Karpas-422 (cell line): ENCODE measurements at regions not wholly inside any gene's neighbourhood (a gene's known extent, or its start where the extent isn't known, plus 50 kb on each side); places are given as distances from the start of the nearest gene placed in this dataset.

Experiments
- DNase-seq: peaks from one replicate; pipeline ENCODE4 v3.0.0-alpha.2; 2015
- H2AFZ ChIP-seq: fragments of 200-600 bp; sonication (generic); 2 replicates; pipeline ENCODE4 v1.6.1; 2014; ENCODE audit warnings: antibody characterized with exemption, low read length, mixed read lengths
- H3K27ac ChIP-seq: fragments of 200-600 bp; sonication (generic); 2 replicates; pipeline ENCODE4 v1.5.1; 2014; ENCODE audit warnings: mild to moderate bottlenecking, low read length, moderate library complexity
- H3K27me3 ChIP-seq: fragments of 200-600 bp; sonication (generic); 2 replicates; pipeline ENCODE4 v1.6.1; 2014; ENCODE audit warnings: low read length, mixed read lengths
- H3K36me3 ChIP-seq: fragments of 200-600 bp; sonication (generic); 2 replicates; pipeline ENCODE4 v1.6.1; 2014; ENCODE audit warnings: low read length, mixed read lengths; ENCODE audit not compliant: insufficient read depth
- H3K4me1 ChIP-seq: fragments of 200-600 bp; sonication (generic); 2 replicates; pipeline ENCODE4 v1.6.1; 2014; ENCODE audit warnings: mild to moderate bottlenecking, low read length, mixed read lengths
- H3K4me2 ChIP-seq: fragments of 200-600 bp; sonication (generic); 2 replicates; pipeline ENCODE4 v1.6.1; 2014; ENCODE audit warnings: low read length, low read depth, mild to moderate bottlenecking; ENCODE audit not compliant: poor library complexity, severe bottlenecking
- H3K4me3 ChIP-seq: fragments of 200-600 bp; sonication (generic); 2 replicates; pipeline ENCODE4 v1.5.1; 2014; ENCODE audit warnings: mild to moderate bottlenecking, antibody characterized with exemption, low read length, mixed read lengths
- H3K79me2 ChIP-seq: fragments of 200-600 bp; sonication (generic); 2 replicates; pipeline ENCODE4 v1.6.1; 2014; ENCODE audit warnings: mild to moderate bottlenecking, low read length, mixed read lengths
- H3K9ac ChIP-seq: fragments of 200-600 bp; sonication (generic); 2 replicates; pipeline ENCODE4 v1.6.0; 2014; ENCODE audit warnings: low read length
- H3K9me2 ChIP-seq: fragments of 200-600 bp; sonication (generic), shearing (Covaris generic); replicated peaks from 2 replicates; pipeline ENCODE4 v1.6.0; 2014; ENCODE audit warnings: mild to moderate bottlenecking, low read length, moderate library complexity; ENCODE audit not compliant: insufficient read depth
- H3K9me3 ChIP-seq: fragments of 300-700, 200-600 bp; sonication (generic); 2 replicates; pipeline ENCODE4 v1.6.1; 2014; ENCODE audit warnings: low read length, mixed read lengths
- H4K20me1 ChIP-seq: fragments of 200-600 bp; sonication (generic); 2 replicates; pipeline ENCODE4 v1.6.1; 2014; ENCODE audit warnings: mild to moderate bottlenecking, antibody characterized with exemption, low read length, low read depth; ENCODE audit not compliant: insufficient read depth

GRCh38 chr6:23395381-23395780 is 730.6 kb upstream of the NRSN1 start:
- Histone ChIP-seq H3K36me3 (no peaks in the 10 kb centered on the region), H3K4me2 (no peak overlapping the region), H4K20me1 (no peaks in the 10 kb centered on the region), H3K9ac (no peak overlapping the region), H3K27me3 (no peaks in the 10 kb centered on the region), H3K9me2 (no peaks in the 10 kb centered on the region), H3K79me2 (no peaks in the 10 kb centered on the region), H3K4me1 (no peaks in the 10 kb centered on the region), H3K4me3 (no peak overlapping the region), H3K27ac (no peak overlapping the region), H2AFZ (no peak overlapping the region), H3K9me3 (no peaks in the 10 kb centered on the region; the same call in 1 of the 2 replicates)
- DNase-seq = no peak

- H3K36me3 ChIP-seq = no peaks in the 10 kb centered on the region
- H3K4me1 ChIP-seq = no peaks in the 10 kb centered on the region
- no peak for DNase-seq
- H2AFZ ChIP-seq = no peak overlapping the region
- H4K20me1 ChIP-seq = no peaks in the 10 kb centered on the region
- no peak overlapping the region for H3K27ac ChIP-seq
- H3K9me3 ChIP-seq = no peaks in the 10 kb centered on the region; the same call in 1 of the 2 replicates
- no peak overlapping the region for H3K4me3 ChIP-seq
- H3K9ac ChIP-seq = no peak overlapping the region
- no peaks in the 10 kb centered on the region for H3K79me2 ChIP-seq
- H3K4me2 ChIP-seq = no peak overlapping the region
- no peaks in the 10 kb centered on the region for H3K9me2 ChIP-seq
- no peaks in the 10 kb centered on the region for H3K27me3 ChIP-seq
Observed at GRCh38 chr6:23396949-23397348, 729.1 kb upstream of the NRSN1 start.

- H3K27ac ChIP-seq = no peak overlapping the region
Observed at GRCh38 chr6:23403460-23403859, 722.6 kb upstream of the NRSN1 start.

GRCh38 chr6:23409531-23409930 is 716.5 kb upstream of the NRSN1 start:
- H3K4me2 ChIP-seq = no peak overlapping the region
- H3K79me2 ChIP-seq = no peaks in the 10 kb centered on the region
- no peak overlapping the region for H2AFZ ChIP-seq
- H3K36me3 ChIP-seq = no peaks in the 10 kb centered on the region
- H3K4me1 ChIP-seq = no peaks in the 10 kb centered on the region
- H3K9ac ChIP-seq = no peak overlapping the region
- no peaks in the 10 kb centered on the region for H3K27me3 ChIP-seq
- no peaks in the 10 kb centered on the region for H4K20me1 ChIP-seq
- no peaks in the 10 kb centered on the region for H3K9me2 ChIP-seq
- H3K4me3 ChIP-seq = no peak overlapping the region
- no peak for DNase-seq
- H3K27ac ChIP-seq = no peak overlapping the region
- H3K9me3 ChIP-seq = no peaks in the 10 kb centered on the region

More at GRCh38 chr6:23403460-23403859, 722.6 kb upstream of the NRSN1 start:
- Histone ChIP-seq H3K27me3 (no peaks in the 10 kb centered on the region), H3K9me2 (no peaks in the 10 kb centered on the region), H3K9me3 (no peaks in the 10 kb centered on the region; the same call in 1 of the 2 replicates), H3K9ac (no peak overlapping the region), H2AFZ (no peak overlapping the region), H3K4me1 (no peaks in the 10 kb centered on the region), H3K4me2 (no peak overlapping the region), H4K20me1 (no peaks in the 10 kb centered on the region), H3K36me3 (no peaks in the 10 kb centered on the region), H3K4me3 (no peak overlapping the region), H3K79me2 (no peaks in the 10 kb centered on the region)
- DNase-seq = no peak

- Histone ChIP-seq H3K4me3 (no peak overlapping the region), H3K4me2 (no peak overlapping the region), H3K27me3 (no peaks in the 10 kb centered on the region), H3K9me3 (no peaks in the 10 kb centered on the region), H2AFZ (no peak overlapping the region), H3K36me3 (no peaks in the 10 kb centered on the region), H3K4me1 (no peaks in the 10 kb centered on the region), H3K9me2 (no peaks in the 10 kb centered on the region), H3K9ac (no peak overlapping the region), H4K20me1 (no peaks in the 10 kb centered on the region), H3K27ac (no peak overlapping the region), H3K79me2 (no peaks in the 10 kb centered on the region)
- no peak for DNase-seq
Observed at GRCh38 chr6:23410439-23410838, 715.6 kb upstream of the NRSN1 start.

- no peak overlapping the region for H3K27ac ChIP-seq
- H3K4me1 ChIP-seq = no peaks in the 10 kb centered on the region
- no peak overlapping the region for H2AFZ ChIP-seq
- no peaks in the 10 kb centered on the region for H3K9me3 ChIP-seq
- H3K36me3 ChIP-seq = no peaks in the 10 kb centered on the region
- DNase-seq = no peak
- no peaks in the 10 kb centered on the region for H4K20me1 ChIP-seq
- H3K4me3 ChIP-seq = no peak overlapping the region
- H3K79me2 ChIP-seq = no peaks in the 10 kb centered on the region
- H3K27me3 ChIP-seq = no peaks in the 10 kb centered on the region
- H3K9ac ChIP-seq = no peak overlapping the region
- H3K9me2 ChIP-seq = no peaks in the 10 kb centered on the region
- H3K4me2 ChIP-seq = no peak overlapping the region
Observed at GRCh38 chr6:23412770-23413169, 713.2 kb upstream of the NRSN1 start.

GRCh38 chr6:23413327-23414050 is 712.5 kb upstream of the NRSN1 start:
- DNase-seq = no peak
- H4K20me1 ChIP-seq = no peaks in the 10 kb centered on the region
- H3K9me3 ChIP-seq = no peaks in the 10 kb centered on the region
- no peak overlapping the region for H3K27ac ChIP-seq
- no peaks in the 10 kb centered on the region for H3K9me2 ChIP-seq
- H3K4me2 ChIP-seq = no peak overlapping the region
- no peaks in the 10 kb centered on the region for H3K4me1 ChIP-seq
- no peak overlapping the region for H2AFZ ChIP-seq
- no peak overlapping the region for H3K9ac ChIP-seq
- H3K4me3 ChIP-seq = no peak overlapping the region
- H3K79me2 ChIP-seq = no peaks in the 10 kb centered on the region
- H3K36me3 ChIP-seq = no peaks in the 10 kb centered on the region
- H3K27me3 ChIP-seq = no peaks in the 10 kb centered on the region

- no peaks in the 10 kb centered on the region for H4K20me1 ChIP-seq
- no peak overlapping the region for H3K9ac ChIP-seq
- H3K79me2 ChIP-seq = no peaks in the 10 kb centered on the region
- no peak for DNase-seq
- no peaks in the 10 kb centered on the region for H3K9me3 ChIP-seq
- H3K27me3 ChIP-seq = no peaks in the 10 kb centered on the region
- H3K4me3 ChIP-seq = no peak overlapping the region
- no peak overlapping the region for H3K27ac ChIP-seq
- H3K4me1 ChIP-seq = no peaks in the 10 kb centered on the region
- no peaks in the 10 kb centered on the region for H3K9me2 ChIP-seq
- no peak overlapping the region for H2AFZ ChIP-seq
- H3K4me2 ChIP-seq = no peak overlapping the region
- no peaks in the 10 kb centered on the region for H3K36me3 ChIP-seq
Observed at GRCh38 chr6:23414051-23414445, 712.0 kb upstream of the NRSN1 start.
